GM21360 (cell line): ENCODE measurements at regions not wholly inside any gene's neighbourhood (a gene's known extent, or its start where the extent isn't known, plus 50 kb on each side); places are given as distances from the start of the nearest gene placed in this dataset.

Experiments used
- ATAC-seq: cut with Tn5 transposase; IDR thresholded peaks from one replicate; pipeline ENCODE4 v1.9.1; 2021; ENCODE audit warnings: mild to moderate bottlenecking, moderate library complexity; ENCODE audit not compliant: unreplicated experiment

DNA sequence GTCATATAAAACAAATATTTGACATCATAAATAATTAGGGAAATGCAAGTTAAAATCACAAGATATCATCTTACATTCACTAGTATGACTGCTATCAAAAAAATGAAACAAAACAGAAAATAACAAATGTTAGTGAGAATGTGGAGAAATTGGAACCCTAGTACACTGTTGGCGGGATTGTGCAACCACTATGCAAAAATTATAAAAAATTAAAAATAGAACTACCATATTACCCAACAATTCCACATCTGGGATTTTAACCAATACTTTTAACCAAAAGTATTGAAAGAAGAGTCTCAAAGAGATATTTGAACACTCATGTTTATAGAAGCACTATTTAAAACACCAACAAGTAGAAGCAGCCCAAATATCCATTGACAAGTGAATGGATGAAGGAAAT, 797.2 kb upstream of the ADAMTS5 start:
- no peak for ATAC-seq

DNA sequence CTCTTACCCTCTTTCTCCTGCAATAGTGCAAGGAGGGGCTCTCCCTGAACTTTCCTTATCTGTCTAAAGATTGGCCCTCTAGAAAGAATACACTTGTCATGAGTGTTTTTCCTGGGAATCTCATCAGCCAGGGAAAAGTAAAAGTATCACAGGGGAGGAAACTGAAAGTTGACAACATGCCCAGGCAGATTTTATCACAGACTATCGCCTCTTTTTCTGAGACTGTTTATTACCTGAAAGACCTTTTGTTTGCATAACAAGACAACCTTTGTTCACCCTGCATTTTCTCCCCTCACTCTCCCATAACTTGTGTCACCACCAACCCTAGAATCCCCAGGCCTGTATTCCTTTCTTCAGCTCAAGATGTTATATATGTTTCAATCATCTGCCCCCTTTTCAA, 794.7 kb upstream of the ADAMTS5 start:
- ATAC-seq, result no peak

DNA sequence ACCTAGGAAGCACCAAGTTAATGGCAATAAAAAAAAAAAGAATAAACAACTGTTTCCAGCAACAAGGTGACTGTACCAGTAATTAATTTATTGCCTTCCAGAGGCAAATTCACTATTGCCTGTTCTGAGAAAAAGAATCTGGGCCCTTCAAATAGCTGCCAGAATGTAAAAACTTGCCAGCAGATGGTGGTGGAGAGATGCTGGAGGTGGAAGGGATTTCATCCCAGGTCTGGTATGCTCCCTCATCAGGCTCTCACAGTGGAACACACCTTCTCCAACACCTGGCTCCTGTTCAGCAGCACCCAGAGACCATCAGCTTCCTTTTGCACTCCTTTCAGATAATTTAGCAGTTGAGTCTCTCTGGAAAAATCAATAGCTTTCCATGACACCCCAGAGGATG, 792.9 kb upstream of the ADAMTS5 start:
- no peak for ATAC-seq

DNA sequence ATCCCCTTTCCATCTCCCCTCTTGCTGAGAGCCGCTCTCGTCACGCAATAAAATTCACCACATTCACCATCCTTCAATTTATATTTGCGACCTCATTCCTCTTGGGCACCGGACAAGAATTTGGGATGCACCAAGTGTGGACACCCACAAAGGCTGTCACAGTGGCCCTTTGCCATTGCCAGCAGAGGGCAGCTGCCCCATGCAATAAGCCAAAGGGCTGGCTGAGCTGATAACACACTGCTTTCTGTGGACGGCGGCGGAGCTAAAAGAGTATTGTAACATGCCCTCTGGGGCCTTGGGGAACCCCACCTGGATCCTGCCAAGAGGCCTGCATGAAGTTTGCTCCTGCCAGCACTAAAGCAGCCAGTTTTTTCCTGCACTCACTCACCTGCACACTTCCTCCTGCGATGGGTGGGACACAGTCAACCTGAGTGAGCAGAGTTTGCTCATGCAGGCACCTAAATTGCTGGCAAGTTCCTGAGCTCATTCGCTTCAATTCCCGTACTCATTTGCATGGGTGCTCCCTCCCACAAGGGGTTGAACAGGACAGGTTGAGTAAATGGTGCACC, 792.3 kb upstream of the ADAMTS5 start:
- no peak for ATAC-seq

DNA sequence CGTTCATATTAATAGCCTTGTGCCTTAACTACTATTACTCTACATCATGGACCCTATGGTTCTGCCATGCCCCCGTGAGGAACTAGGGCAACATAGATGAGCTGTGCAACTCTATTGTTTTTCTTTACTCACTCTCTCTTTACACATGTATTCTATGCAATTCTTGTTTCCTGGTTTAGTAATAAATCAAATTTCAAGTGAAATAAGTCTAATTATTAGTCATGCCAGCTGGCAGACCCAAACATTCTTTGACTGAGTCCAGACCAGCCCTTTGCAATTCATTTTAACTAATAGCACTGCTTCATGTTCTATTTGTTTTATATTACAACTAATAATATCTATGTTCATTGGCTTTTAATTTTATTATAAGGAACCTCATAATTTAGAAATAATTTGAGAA, 789.3 kb upstream of the ADAMTS5 start:
- no peak for ATAC-seq

DNA sequence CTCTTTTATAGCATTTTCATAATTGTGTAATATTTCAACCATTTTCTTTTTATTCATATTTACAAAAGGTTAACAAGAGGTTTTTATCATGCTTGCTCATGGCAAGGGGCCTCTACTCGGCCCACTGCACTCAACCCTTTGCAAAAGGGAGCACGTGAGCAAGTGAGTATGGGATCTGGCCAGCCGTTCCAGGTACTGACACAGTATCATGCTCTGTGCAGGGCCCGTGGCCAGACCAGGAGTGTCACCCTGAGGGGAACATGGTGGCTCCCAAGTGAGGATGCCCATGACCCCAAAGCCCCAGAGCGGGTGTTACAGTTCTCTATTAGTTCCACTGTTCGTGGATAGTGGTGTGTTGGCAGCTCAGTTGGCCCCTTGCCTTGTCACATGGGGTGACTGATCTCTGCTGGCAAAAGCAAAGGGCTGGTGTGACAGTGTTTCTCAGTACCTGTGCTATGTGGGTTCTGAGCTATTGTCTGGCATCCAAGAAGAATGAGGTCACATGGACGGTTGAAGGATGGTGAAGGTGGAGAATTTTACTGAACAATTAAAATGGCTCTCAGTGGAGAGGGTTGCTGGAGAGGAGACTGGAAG, 777.2 kb upstream of the ADAMTS5 start:
- ATAC-seq, result no peak

DNA sequence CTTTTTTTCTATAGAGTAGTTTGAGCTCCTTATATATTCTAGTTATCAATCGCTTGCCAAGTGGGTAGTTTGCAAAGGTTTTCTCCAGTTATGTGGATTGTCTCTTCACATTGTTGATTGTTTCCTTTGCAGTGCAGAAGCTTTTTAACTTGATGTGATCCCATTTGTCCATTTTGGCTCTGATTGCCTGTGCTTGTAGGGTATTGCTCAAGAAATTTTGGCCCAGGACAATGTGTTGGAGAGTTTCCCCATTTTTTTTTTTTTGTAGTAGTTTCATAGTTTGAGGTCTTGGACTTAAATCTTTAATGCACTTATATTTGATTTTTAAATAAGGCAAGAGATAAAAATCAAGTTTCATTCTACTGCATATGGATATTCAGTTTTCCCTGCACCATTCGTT, 774.8 kb upstream of the ADAMTS5 start:
- ATAC-seq, result no peak

DNA sequence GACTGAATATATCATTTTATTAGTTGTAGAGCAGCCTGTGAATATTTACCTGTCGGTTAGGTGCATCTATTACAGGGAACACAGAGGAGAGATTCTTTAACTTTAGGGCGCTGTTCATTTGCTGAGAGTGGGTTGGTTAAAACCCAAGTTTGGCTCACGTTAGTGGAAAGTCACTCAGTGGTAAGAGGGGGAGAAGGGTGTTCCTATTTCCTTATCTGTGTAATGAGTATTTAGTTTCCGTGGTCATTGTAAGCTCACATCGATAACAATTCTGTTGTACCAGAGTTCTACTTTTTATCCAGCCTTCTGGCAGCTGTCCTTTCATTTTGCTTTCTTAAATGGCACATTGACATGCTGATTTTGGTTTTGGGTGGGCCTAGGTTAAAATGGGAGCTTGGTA, 773.2 kb upstream of the ADAMTS5 start:
- no peak for ATAC-seq

DNA sequence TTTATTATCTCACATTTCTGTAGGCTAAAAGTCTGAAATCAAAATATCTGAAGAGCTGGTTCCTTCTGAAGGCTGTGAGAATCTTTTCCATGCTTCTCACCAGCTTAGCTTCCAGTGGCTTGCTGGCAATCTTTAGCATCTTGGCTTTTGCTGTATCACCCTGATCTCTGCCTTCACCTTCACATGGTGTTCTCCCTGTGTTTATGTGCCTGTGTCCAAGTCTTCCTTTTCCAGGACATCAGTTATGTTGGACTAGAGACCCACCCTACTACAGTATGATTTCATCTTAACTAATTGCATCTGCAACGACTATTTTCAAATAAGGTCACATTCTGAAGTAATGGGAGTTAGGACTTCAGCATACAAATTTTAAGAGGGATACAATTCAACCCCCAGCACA, 772.3 kb upstream of the ADAMTS5 start:
- no peak for ATAC-seq

DNA sequence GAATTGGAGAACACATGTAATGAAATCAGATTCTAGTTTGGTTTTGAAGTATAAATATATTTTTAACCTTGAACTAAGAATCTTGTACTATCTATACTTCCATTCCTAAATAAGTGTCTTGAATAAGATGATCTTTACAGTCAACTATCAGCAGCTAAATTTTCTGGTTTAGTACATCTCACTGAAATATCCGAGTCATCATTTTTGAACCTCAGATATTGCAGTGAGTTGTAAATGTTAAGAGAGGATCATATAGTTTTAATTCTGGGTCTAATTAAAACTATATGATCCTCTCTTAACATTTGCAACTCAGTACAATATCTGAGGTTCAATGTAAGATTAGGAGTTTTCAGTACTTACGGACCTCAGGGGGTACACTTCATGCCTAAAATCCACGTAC, 768.8 kb upstream of the ADAMTS5 start:
- no peak for ATAC-seq

DNA sequence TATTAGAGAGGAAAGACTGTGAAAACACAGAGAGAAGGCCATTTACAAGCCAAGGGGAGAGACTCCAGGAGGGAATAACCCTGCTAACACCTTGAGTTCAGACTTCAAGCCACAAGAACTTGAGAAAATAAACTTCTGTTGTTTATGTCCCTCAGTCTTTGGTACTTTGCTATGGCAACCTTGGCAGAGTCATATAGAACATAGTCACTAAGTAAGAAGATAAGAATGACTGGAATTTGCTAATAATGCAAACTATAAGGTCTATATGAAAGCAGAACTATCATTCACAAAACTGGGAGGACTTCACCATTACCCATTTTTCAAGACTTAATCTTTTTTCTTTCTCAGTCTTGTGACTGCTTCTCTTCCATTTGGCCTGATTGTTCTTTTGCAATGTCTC, 767.3 kb upstream of the ADAMTS5 start:
- ATAC-seq, result no peak

DNA sequence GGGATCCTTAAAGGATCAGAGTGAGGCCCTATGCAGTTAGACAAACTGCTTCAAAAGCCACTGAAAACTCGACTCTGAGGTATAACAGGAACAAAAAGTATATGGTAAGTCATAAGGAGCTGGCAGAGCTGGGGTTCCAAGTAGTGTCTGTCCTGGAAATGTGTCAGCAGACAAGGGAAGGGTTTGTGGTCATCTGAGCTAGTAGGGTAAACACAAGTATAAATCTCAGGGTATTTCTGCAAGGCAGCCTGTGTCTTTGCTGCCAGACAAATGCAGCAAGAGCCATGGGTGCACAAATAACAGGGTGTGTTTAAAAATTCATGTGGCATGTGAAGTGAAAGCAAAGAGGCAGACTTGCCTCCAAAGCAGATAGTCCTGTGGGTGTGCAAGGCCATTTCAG, 759.0 kb upstream of the ADAMTS5 start:
- ATAC-seq, result no peak

DNA sequence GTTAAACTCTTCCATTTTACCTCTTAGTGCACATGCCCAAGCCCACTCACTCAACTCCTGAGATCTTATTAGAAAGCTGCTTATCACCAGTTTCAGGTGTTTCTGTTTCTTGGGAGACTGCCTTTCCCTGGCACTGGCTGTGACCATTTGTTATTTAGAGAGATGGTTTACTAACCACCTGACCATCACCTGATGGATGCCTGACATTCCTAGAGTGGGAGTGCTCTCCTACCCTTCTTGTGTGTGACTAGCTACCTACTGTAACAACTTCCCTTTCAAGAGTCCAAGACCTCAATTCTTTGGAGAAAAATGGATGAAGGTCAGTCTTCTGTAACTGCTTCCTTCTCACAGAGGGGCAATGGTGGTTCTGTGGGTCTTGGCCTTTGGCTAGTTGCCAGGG, 755.2 kb upstream of the ADAMTS5 start:
- no peak for ATAC-seq

DNA sequence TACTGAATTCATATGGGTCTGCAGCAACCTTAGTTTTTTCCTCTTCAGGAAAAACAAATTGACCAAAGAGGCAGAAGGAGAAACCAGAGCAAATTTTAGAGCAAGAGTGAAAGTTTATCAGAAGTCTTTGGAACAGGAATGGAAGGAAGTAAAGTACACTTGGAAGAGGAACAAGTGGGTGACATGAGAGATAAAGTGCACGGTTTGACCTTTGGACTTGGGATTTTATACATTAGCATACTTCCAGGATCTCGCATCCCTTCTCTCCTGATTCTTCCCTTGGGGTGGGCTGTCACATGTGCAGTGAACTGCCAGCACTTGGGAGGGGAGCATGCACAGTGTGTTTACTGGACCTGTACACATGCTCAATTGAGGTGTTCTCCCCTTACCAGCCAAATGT, 754.8 kb upstream of the ADAMTS5 start:
- ATAC-seq, result no peak

DNA sequence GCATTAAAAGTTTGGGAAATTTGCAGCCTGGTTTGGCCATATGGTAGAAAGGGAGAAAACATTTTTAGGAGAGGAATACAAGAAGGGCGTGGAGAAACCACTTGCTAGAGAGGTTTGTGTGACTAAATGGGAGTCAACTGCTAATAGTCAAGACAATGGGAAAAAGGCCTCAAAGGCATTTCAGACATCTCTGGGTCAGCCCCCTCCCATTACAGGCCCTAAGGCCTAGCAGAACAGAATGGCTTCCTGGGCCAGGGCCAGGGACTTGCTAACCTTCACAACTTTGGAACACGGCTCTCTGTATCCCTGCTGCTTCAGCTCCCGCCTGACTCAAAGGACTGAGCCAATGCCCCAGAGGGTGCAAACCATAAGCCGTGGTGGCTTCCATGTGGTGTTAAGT, 752.3 kb upstream of the ADAMTS5 start:
- no peak for ATAC-seq

DNA sequence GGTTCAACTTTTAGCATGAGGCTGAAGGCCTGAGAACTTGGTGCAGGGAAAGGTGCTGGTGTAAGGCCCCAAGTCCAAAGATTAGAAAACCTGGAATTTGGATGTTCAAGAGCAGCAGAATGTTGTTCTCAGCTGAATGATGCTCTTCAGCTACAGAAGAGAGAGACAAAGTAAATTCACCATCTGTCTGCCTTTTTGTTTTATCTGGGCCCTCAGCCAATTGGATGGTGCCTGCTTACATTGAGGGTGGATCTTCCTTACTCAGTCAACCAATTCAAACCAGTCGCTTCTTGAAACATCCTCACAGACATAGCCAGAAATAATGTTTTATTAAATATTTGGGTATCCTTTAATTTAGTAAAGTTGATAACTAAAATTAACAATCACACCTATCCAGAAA, 748.2 kb upstream of the ADAMTS5 start:
- no peak for ATAC-seq

DNA sequence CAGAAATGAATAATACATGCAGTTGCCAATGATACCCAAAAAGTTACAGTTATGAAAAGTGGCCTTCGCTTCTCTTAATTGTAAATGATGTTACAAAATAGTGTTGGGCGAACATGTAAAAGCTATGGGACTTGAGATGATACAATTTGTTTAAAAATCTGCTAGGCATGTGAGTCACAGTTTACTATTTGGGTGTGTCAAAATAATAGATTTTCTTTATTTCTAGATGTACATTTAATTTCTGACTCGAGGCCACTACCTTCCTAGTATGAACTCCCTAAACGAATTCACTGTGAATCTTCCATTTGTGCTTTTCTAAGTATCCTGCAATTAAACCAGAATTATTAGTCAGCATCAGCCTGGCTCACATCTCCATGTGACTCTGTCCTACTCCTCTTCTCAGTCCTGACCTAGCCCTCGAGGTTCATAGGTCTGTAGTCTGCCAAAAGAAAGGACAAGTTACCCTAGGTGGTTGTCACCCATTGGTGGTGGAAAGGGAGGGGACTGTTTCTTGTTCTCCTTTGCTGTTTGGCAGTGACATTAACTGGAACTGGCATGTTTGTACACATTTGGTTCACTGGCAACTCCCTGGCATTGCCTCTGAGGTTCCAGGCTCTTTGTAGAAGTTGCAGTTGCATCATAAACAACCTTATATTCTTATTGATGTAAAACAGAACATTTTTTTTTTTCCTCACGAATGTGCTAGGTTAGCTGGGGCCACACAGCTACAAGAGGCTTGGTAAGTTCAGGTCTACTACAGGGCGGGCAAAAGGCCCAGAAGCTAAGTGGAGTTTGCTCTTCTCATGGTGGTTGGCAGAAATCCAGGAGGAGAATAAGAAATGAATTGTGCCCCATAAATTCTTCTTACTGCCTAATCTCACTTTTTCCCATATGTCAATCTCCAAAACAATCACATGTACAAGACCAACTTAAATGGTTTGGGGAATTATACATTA, 746.5 kb upstream of the ADAMTS5 start:
- no peak for ATAC-seq

DNA sequence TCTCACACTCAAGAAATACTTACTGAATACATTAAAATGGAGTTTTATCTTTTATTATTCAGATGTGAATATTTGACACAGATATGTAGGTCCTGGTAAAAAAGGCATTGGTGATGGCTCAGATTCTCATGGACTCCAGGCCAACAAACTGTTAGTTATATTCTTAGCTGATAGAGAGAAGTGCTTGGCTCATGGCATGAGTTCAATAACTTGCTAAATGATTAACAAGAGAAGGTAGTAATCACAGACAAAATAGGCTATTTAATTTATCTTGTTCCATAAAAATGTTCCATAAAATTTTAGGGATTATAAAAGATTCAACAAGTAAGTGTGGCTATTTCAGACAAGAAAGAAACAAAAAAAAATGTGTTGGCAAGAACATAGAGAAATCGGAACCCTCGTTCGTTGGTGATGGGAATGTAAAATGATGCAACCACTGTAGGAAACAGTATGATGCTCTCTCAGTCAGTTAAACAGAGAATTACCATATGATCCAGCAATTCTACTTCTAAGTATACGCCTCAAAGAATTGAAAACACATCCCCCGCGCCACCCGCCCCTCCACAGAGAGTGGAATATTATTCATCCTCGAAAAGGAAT, 737.8 kb upstream of the ADAMTS5 start:
- no peak for ATAC-seq

DNA sequence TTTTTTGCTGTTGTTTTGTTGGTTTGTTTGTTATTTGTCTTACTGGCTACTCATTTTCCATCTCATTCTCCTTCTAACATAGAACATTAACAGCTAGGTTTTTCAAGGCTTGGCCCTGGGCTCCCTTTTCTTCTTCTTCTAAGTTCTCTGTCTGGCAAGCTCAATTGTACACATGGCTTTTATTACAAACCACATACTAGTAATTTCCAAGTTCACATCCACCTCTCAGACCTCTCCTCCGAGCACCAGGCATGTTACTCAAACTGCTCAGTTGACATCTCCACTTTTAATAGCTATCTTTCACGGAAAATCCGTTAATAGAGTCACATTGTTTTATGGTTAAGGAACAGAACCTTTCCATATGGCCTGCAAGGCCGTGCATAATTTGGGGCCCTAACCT, 736.9 kb upstream of the ADAMTS5 start:
- ATAC-seq, result no peak

DNA sequence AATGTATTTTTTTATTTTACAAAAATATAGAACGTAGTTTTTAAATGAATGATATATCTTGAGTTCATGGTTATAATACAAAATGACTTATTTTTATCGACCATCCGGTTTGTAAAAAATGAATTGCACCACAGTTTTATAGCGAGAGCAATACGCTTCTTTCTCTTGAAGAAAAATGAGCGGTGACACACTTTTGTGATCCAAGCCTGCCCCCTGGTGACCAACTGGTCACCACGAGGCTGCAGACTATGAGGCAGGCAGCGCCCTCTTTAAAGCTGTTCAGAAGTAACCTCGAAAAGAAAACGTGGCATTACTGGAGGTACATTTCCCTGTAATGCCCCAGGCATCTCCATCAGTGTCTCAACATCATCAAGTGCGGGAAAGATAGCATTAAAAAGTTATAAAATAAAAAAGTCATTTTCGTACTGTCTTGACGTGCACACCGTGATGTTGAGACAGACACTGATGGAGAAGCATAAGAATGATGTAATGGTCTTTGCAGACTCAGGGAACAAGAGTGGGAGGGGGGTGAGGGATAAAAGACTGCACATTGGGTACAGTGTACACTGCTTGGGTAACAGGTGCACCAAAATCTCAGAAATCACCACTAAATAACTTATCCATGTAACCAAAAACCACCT, 734.2 kb upstream of the ADAMTS5 start:
- no peak for ATAC-seq

DNA sequence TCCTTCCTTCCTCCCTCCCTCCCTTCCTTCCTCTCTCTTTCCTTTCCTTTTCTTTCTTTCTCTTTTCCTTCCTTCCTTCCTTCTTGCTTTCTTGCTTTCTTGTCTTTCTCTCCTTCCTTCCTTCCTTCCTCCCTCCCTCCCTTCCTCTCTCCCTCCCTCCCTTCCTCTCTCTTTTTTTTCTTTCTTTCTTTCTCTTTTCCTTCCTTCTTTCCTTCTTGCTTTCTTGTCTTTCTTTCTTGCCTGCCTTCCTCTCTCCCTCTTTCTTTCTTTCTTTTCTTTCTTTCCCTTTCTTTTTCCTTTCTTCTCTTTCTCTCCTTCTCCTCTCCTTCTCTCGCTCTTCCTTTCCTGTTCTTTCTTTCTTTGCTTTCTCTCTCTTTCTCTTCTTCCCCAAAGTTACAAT, 728.4 kb upstream of the ADAMTS5 start:
- no peak for ATAC-seq
